HepG2 (cell line): ENCODE measurements at regions not wholly inside any gene's neighbourhood (a gene's known extent, or its start where the extent isn't known, plus 50 kb on each side); places are given as distances from the start of the nearest gene placed in this dataset.
A peak's percentile ranks its signal among the peaks of the same experiment; 100 is the strongest.

Experiments
- CHD4 ChIP-seq: fragments of 200-600 bp; sonication (generic); IDR thresholded peaks from 2 replicates; pipeline ENCODE4 v1.7.0; 2017; ENCODE audit warnings: mild to moderate bottlenecking, low read length, borderline replicate concordance
- CREB3 ChIP-seq: sonication (generic); formaldehyde crosslinking; IDR thresholded peaks from 2 replicates; pipeline ENCODE4 v1.5.0; 2020; ENCODE audit warnings: missing genetic modification reagents
- DR1 ChIP-seq: sonication (generic); formaldehyde crosslinking; IDR thresholded peaks from 2 replicates; pipeline ENCODE4 v1.8.0; 2021; ENCODE audit warnings: mild to moderate bottlenecking, missing genetic modification reagents, inconsistent platforms
- FOXA3 ChIP-seq: IDR thresholded peaks from 2 replicates; pipeline ENCODE4 v1.6.1; 2016; ENCODE audit warnings: missing genetic modification reagents, missing compliant biosample characterization
- MAFK ChIP-seq, 2 experiments: IDR thresholded peaks in 1 of 2; conservative IDR thresholded peaks in 1 of 2; 2 replicates each; pipeline ENCODE4 v1.6.1; 2011; ENCODE audit warnings: improper control_type of control experiment in 2 of 2, low read length in 2 of 2
- MLX ChIP-seq: IDR thresholded peaks from 2 replicates; pipeline ENCODE4 v1.6.1; 2016
- PBX3 ChIP-seq: sonication (generic); formaldehyde crosslinking; IDR thresholded peaks from 2 replicates; pipeline ENCODE4 v1.8.1; 2023; ENCODE audit warnings: missing genetic modification reagents, inconsistent platforms, borderline replicate concordance
- POLR2G ChIP-seq: fragments of 200-400 bp; formaldehyde crosslinking; IDR thresholded peaks from 2 replicates; pipeline ENCODE4 v1.6.1; 2018; ENCODE audit warnings: mild to moderate bottlenecking, low read depth, low read length, moderate library complexity
- TCF12 ChIP-seq, 2 experiments: fragments of 450-650 bp in 1 of 2; sonication (generic) in 1 of 2; formaldehyde crosslinking in 1 of 2; IDR thresholded peaks; 2 replicates each; pipeline versions ENCODE4 v1.6.1 to v1.8.0; 2017 to 2022; ENCODE audit warnings: antibody characterized with exemption in 1 of 2, mild to moderate bottlenecking in 1 of 2, missing genetic modification reagents in 1 of 2, moderate library complexity in 1 of 2
- TOE1 ChIP-seq: sonication (generic); formaldehyde crosslinking; IDR thresholded peaks from 2 replicates; pipeline ENCODE4 v1.4.0; 2020; ENCODE audit warnings: mild to moderate bottlenecking, missing genetic modification reagents
- TRIM24 ChIP-seq: sonication (generic); formaldehyde crosslinking; IDR thresholded peaks from 2 replicates; pipeline ENCODE4 v1.8.0; 2022; ENCODE audit warnings: mild to moderate bottlenecking, missing genetic modification reagents
- WIZ ChIP-seq: sonication (generic); formaldehyde crosslinking; IDR thresholded peaks from 2 replicates; pipeline ENCODE4 v1.5.1; 2020; ENCODE audit warnings: mild to moderate bottlenecking, missing genetic modification reagents
- ZBTB7B ChIP-seq: sonication (generic); formaldehyde crosslinking; IDR thresholded peaks from 2 replicates; pipeline ENCODE4 v1.4.0; 2020; ENCODE audit warnings: missing genetic modification reagents
- ZNF260 ChIP-seq: sonication (generic); formaldehyde crosslinking; IDR thresholded peaks from 2 replicates; pipeline ENCODE4 v1.4.0; 2020; ENCODE audit warnings: missing genetic modification reagents, low read depth, mild to moderate bottlenecking, borderline replicate concordance
- ZNF274 ChIP-seq: sonication (generic); formaldehyde crosslinking; IDR thresholded peaks from 2 replicates; pipeline ENCODE4 v1.5.1; 2020; ENCODE audit warnings: mild to moderate bottlenecking, missing genetic modification reagents
- ZNF446 ChIP-seq: sonication (generic); formaldehyde crosslinking; IDR thresholded peaks from 2 replicates; pipeline ENCODE4 v1.5.0; 2020; ENCODE audit warnings: mild to moderate bottlenecking, missing genetic modification reagents
- ZNF460 ChIP-seq: sonication (generic); formaldehyde crosslinking; IDR thresholded peaks from 2 replicates; pipeline ENCODE4 v1.5.1; 2020; ENCODE audit warnings: missing genetic modification reagents, mild to moderate bottlenecking, borderline replicate concordance
- ZNF468 ChIP-seq: sonication (generic); formaldehyde crosslinking; IDR thresholded peaks from 2 replicates; pipeline ENCODE4 v1.8.0; 2022; ENCODE audit warnings: mild to moderate bottlenecking, moderate library complexity, missing genetic modification reagents
- ZNF670 ChIP-seq: sonication (generic); formaldehyde crosslinking; IDR thresholded peaks from 2 replicates; pipeline ENCODE4 v1.8.0; 2022; ENCODE audit warnings: mild to moderate bottlenecking, missing genetic modification reagents, borderline replicate concordance
- ZNF780A ChIP-seq: sonication (generic); formaldehyde crosslinking; IDR thresholded peaks from 2 replicates; pipeline ENCODE4 v1.8.0; 2022; ENCODE audit warnings: mild to moderate bottlenecking, missing genetic modification reagents, moderate library complexity
- ZNF816 ChIP-seq: sonication (generic); formaldehyde crosslinking; IDR thresholded peaks from 2 replicates; pipeline ENCODE4 v1.8.0; 2022; ENCODE audit warnings: missing genetic modification reagents, mild to moderate bottlenecking, borderline replicate concordance
- TF ChIP-seq, protein P1 (sequence below): sonication (generic); formaldehyde crosslinking; IDR thresholded peaks from 2 replicates; pipeline ENCODE4 v1.4.0; 2020; ENCODE audit warnings: missing genetic modification reagents
- TF ChIP-seq, protein P2 (sequence below): sonication (generic); formaldehyde crosslinking; IDR thresholded peaks from 2 replicates; pipeline ENCODE4 v1.4.0; 2020; ENCODE audit warnings: missing genetic modification reagents, borderline replicate concordance

DNA sequence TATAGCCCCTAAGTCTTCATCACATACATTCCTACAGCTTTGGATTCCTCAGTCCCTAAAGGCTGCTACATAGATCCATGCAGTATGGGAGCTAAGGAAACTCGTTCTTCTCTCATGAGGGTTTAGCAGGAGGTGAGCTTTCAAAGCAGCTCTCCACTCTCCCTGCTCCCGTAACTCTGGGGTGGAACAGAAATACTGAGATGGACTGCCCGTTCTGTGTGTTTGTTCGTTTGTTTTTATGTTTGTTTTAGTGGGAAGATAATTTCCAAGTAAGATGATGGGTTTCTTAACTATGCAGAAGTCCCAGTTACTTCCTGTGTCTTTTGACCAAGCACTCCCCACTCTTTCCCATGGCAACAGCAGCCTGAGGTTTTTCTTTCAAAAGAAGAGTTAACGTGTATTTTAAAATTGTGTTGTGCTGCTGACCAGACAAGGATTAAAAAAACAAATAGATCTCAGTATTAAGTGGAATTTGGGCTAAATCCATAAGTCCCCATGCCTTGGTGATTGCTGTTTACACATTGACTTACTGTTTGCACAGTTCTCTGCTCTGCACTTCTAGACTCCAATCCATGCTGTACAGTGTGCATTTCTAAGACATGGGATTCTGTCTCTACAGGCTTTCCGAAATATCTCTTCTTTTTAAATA, 156.4 kb upstream of the SH3BP4 start (continued):
- TF ChIP-seq TCF12 (IDR thresholded peaks at IDR 0.05) = no peak
- no peak for TF ChIP-seq TCF12 (CRISPR knock-in tag; IDR thresholded peaks at IDR 0.05)
- TF ChIP-seq, protein P1, sequence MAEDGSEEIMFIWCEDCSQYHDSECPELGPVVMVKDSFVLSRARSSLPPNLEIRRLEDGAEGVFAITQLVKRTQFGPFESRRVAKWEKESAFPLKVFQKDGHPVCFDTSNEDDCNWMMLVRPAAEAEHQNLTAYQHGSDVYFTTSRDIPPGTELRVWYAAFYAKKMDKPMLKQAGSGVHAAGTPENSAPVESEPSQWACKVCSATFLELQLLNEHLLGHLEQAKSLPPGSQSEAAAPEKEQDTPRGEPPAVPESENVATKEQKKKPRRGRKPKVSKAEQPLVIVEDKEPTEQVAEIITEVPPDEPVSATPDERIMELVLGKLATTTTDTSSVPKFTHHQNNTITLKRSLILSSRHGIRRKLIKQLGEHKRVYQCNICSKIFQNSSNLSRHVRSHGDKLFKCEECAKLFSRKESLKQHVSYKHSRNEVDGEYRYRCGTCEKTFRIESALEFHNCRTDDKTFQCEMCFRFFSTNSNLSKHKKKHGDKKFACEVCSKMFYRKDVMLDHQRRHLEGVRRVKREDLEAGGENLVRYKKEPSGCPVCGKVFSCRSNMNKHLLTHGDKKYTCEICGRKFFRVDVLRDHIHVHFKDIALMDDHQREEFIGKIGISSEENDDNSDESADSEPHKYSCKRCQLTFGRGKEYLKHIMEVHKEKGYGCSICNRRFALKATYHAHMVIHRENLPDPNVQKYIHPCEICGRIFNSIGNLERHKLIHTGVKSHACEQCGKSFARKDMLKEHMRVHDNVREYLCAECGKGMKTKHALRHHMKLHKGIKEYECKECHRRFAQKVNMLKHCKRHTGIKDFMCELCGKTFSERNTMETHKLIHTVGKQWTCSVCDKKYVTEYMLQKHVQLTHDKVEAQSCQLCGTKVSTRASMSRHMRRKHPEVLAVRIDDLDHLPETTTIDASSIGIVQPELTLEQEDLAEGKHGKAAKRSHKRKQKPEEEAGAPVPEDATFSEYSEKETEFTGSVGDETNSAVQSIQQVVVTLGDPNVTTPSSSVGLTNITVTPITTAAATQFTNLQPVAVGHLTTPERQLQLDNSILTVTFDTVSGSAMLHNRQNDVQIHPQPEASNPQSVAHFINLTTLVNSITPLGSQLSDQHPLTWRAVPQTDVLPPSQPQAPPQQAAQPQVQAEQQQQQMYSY (CRISPR knock-in tag) = peak; percentile 92
- TF ChIP-seq TOE1 = no peak
- no peak for TF ChIP-seq ZNF274 (CRISPR knock-in tag)
- TF ChIP-seq CREB3 (CRISPR knock-in tag) = no peak
- TF ChIP-seq ZBTB7B (CRISPR knock-in tag) = no peak; the same call in 1 of the 2 replicates
- TF ChIP-seq PBX3 (CRISPR knock-in tag) = no peak
- no peak; the same call in 1 of the 2 replicates for TF ChIP-seq ZNF670 (CRISPR knock-in tag)
- no peak for TF ChIP-seq DR1 (CRISPR knock-in tag)
- peak; percentile 48; the same call in 1 of the 2 replicates for TF ChIP-seq MLX (CRISPR knock-in tag)
- no peak for TF ChIP-seq ZNF446 (CRISPR knock-in tag)
- TF ChIP-seq WIZ (CRISPR knock-in tag) = no peak
- TF ChIP-seq ZNF816 (CRISPR knock-in tag) = no peak
- TF ChIP-seq ZNF460 (CRISPR knock-in tag) = no peak
- no peak for TF ChIP-seq ZNF260 (CRISPR knock-in tag)
- TF ChIP-seq TRIM24 (CRISPR knock-in tag) = no peak
- no peak for TF ChIP-seq ZNF468 (CRISPR knock-in tag)
- TF ChIP-seq, protein P2, sequence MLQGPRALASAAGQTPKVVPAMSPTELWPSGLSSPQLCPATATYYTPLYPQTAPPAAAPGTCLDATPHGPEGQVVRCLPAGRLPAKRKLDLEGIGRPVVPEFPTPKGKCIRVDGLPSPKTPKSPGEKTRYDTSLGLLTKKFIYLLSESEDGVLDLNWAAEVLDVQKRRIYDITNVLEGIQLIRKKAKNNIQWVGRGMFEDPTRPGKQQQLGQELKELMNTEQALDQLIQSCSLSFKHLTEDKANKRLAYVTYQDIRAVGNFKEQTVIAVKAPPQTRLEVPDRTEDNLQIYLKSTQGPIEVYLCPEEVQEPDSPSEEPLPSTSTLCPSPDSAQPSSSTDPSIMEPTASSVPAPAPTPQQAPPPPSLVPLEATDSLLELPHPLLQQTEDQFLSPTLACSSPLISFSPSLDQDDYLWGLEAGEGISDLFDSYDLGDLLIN = no peak
- peak; percentile 93 for TF ChIP-seq FOXA3 (CRISPR knock-in tag)
- TF ChIP-seq POLR2G = no peak
- no peak for TF ChIP-seq ZNF780A
- TF ChIP-seq MAFK (conservative IDR thresholded peaks at IDR 0.05 in 1 of 2, IDR thresholded peaks at IDR 0.05 in 1 of 2; ENCODE audit: low read length in 2 of 2) = no peak
- TF ChIP-seq CHD4 = 0 out of 2 replicates have a peak, but pooled peaks have one; percentile 55
